SK-N-SH (cell line): ENCODE measurements at regions not wholly inside any gene's neighbourhood (a gene's known extent, or its start where the extent isn't known, plus 50 kb on each side); places are given as distances from the start of the nearest gene placed in this dataset.
"Not testable (repeated sequence)": the region's sequence is repeated elsewhere in the genome, so short reads cannot be mapped to it uniquely, and the experiment has no call there.

ENCODE experiments used
- CTCF ChIA-PET: fragments of 300-600, 350-600 bp; formaldehyde crosslinking; extraction: SDS; loops from one replicate; lab custom pipeline; 2021; lab: Yijun Ruan, JAX
- POLR2A ChIA-PET: fragments of 350-600 bp; sonication (Branson Sonifier 250); formaldehyde crosslinking; extraction: SDS; loops from one replicate; lab custom pipeline; 2020; ENCODE audit warnings: antibody characterized with exemption, inconsistent platforms; lab: Yijun Ruan, JAX
- DNase-seq: peaks from one replicate; pipeline ENCODE4 v3.0.0; 2012
- H2AFZ ChIP-seq: fragments of 200-600 bp; sonication (generic); 2 replicates; pipeline ENCODE4 v1.8.1; 2016; ENCODE audit warnings: antibody characterized with exemption, mild to moderate bottlenecking, low read depth
- H3F3A ChIP-seq: fragments of 200-600 bp; sonication (generic); replicated peaks from 2 replicates; pipeline ENCODE3; 2016; ENCODE audit warnings: antibody characterized with exemption, mild to moderate bottlenecking; ENCODE audit not compliant: insufficient read depth
- H3K27ac ChIP-seq, 2 experiments: fragments of 200-500 bp in 1 of 2; fragments of 200-600 bp in 1 of 2; sonication (Bioruptor generic) in 1 of 2; sonication (generic), shearing (Covaris generic) in 1 of 2; 2 replicates each; pipeline versions ENCODE4 v1.5.1 to v1.6.1; 2014 to 2016; ENCODE audit warnings: low read depth in 2 of 2, inconsistent platforms in 1 of 2, low read length in 1 of 2, mild to moderate bottlenecking in 1 of 2, mixed read lengths in 1 of 2
- H3K27me3 ChIP-seq: fragments of 200-600 bp; sonication (generic), shearing (Covaris generic); 2 replicates; pipeline ENCODE4 v1.6.1; 2016; ENCODE audit warnings: mixed run types; ENCODE audit not compliant: insufficient read depth
- H3K36me3 ChIP-seq, 2 experiments: fragments of 200-500 bp in 1 of 2; fragments of 200-600 bp in 1 of 2; sonication (Bioruptor generic) in 1 of 2; sonication (generic) in 1 of 2; replicated peaks in 1 of 2; 2 replicates each; pipeline versions ENCODE3 to v1.5.1; 2014 to 2016; ENCODE audit warnings: low read length in 1 of 2, mild to moderate bottlenecking in 1 of 2; ENCODE audit not compliant: insufficient read depth in 2 of 2, control insufficient read depth in 1 of 2
- H3K4me1 ChIP-seq, 2 experiments: fragments of 200-500 bp in 1 of 2; fragments of 200-600 bp in 1 of 2; sonication (Bioruptor generic) in 1 of 2; sonication (generic), shearing (Covaris generic) in 1 of 2; 2 replicates each; pipeline versions ENCODE4 v1.5.1 to v1.6.1; 2014 to 2016; ENCODE audit warnings: low read depth in 1 of 2, low read length in 1 of 2, mixed run types in 1 of 2; ENCODE audit not compliant: insufficient read depth in 2 of 2, control insufficient read depth in 1 of 2
- H3K4me2 ChIP-seq: fragments of 200-600 bp; sonication (generic), shearing (Covaris generic); 2 replicates; pipeline ENCODE4 v1.6.1; 2017; ENCODE audit warnings: mixed run types
- H3K4me3 ChIP-seq, 2 experiments: fragments of 200-500 bp in 1 of 2; fragments of 200-600 bp in 1 of 2; sonication (Bioruptor generic) in 1 of 2; sonication (generic), shearing (Covaris generic) in 1 of 2; 2 replicates each; pipeline versions ENCODE4 v1.5.1 to v1.8.1; 2014 to 2016; ENCODE audit warnings: low read depth in 2 of 2, inconsistent platforms in 1 of 2, low read length in 1 of 2, mild to moderate bottlenecking in 1 of 2, mixed read lengths in 1 of 2, moderate library complexity in 1 of 2
- H3K79me2 ChIP-seq: fragments of 200-600 bp; sonication (generic); 2 replicates; pipeline ENCODE4 v1.8.1; 2017; ENCODE audit warnings: mild to moderate bottlenecking; ENCODE audit not compliant: insufficient read depth
- H3K9ac ChIP-seq: fragments of 200-600 bp; sonication (generic); 2 replicates; pipeline ENCODE4 v1.6.1; 2017; ENCODE audit warnings: mixed run types
- H3K9me2 ChIP-seq: fragments of 200-600 bp; sonication (generic); 2 replicates; pipeline ENCODE4 v1.6.1; 2017; ENCODE audit warnings: mixed run types
- H3K9me3 ChIP-seq: fragments of 200-600 bp; sonication (generic); 2 replicates; pipeline ENCODE4 v1.6.1; 2017; ENCODE audit warnings: mixed run types, mild to moderate bottlenecking, moderate library complexity
- H4K20me1 ChIP-seq: fragments of 200-600 bp; sonication (generic); 2 replicates; pipeline ENCODE4 v1.6.1; 2017; ENCODE audit warnings: mild to moderate bottlenecking, mixed run types; ENCODE audit not compliant: insufficient read depth
- FOXM1 ChIP-seq: IDR thresholded peaks from 2 replicates; pipeline ENCODE4 v1.4.0; 2012; ENCODE audit warnings: low read depth, mild to moderate bottlenecking
- MEF2A ChIP-seq: IDR thresholded peaks from 2 replicates; pipeline ENCODE4 v1.4.0; 2012; ENCODE audit warnings: low read depth, borderline replicate concordance
- NFIC ChIP-seq: IDR thresholded peaks from 2 replicates; pipeline ENCODE4 v1.4.0; 2012; ENCODE audit warnings: borderline replicate concordance
- NRF1 ChIP-seq: IDR thresholded peaks from 2 replicates; pipeline ENCODE4 v1.6.1; 2012; ENCODE audit warnings: low read depth, mild to moderate bottlenecking, low read length
- TAF1 ChIP-seq: IDR thresholded peaks from 2 replicates; pipeline ENCODE4 v1.6.1; 2012; ENCODE audit warnings: low read depth, mild to moderate bottlenecking, low read length, moderate library complexity, borderline replicate concordance
- YY1 ChIP-seq: IDR thresholded peaks from 2 replicates; pipeline ENCODE4 v1.4.0; 2012; ENCODE audit warnings: low read depth, mild to moderate bottlenecking
- WGBS: methylation state at CpG from one replicate; pipeline ENCODE4 v1.1.6; 2017; ENCODE audit warnings: low lambda C conversion rate; 5-methylcytosine and 5-hydroxymethylcytosine counted together
- TF ChIP-seq, protein P1 (sequence below): IDR thresholded peaks from 2 replicates; pipeline ENCODE4; 2012
- TF ChIP-seq, protein P2 (sequence below): IDR thresholded peaks from 2 replicates; pipeline ENCODE4 v1.4.0; 2012; ENCODE audit warnings: low read depth, borderline replicate concordance

DNA sequence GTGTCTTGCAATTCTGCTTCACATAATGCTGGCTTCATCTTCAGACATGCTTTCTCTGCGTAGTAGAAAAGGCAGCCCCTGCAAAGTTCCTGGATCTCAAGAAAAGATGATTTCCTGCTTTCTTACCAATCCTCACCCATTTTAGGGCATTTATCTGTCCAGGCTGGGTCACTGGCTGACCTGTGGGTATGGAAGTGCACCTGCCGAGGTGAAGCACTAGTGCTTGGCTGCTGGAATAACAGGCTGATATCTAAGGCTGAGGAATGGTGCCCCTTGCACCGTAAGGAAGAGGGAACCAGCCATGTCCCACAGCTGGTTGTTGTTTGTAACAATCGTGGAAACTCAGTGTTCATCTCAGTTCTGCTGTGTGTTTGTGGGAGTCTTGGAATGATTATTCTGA, 138.0 kb upstream of the KLF6 start:
- CTCF ChIA-PET: no interaction called here
- Histone ChIP-seq H3K27ac (no peak overlapping the region), H3K4me1 (no peaks in the 10 kb centered on the region), H3K9ac (no peak overlapping the region), H3K9me2 (no peaks in the 10 kb centered on the region), H3K4me3 (no peak overlapping the region), H3K36me3 (no peaks in the 10 kb centered on the region), H3K79me2 (no peaks in the 10 kb centered on the region), H3K4me2 (no peak overlapping the region), H3F3A (peaks cover 12% of the 10 kb centered on the region), H2AFZ (no peak overlapping the region), H3K27me3 (no peaks in the 10 kb centered on the region), H3K9me3 (no peaks in the 10 kb centered on the region), H4K20me1 (no peaks in the 10 kb centered on the region)
- no peak for TF ChIP-seq NRF1
- no peak for TF ChIP-seq FOXM1
- no peak for TF ChIP-seq YY1
- POLR2A ChIA-PET: no interaction called here
- DNase-seq: no peak
- 64% methylated on average over 4 of the region's 4 CpGs for WGBS

DNA sequence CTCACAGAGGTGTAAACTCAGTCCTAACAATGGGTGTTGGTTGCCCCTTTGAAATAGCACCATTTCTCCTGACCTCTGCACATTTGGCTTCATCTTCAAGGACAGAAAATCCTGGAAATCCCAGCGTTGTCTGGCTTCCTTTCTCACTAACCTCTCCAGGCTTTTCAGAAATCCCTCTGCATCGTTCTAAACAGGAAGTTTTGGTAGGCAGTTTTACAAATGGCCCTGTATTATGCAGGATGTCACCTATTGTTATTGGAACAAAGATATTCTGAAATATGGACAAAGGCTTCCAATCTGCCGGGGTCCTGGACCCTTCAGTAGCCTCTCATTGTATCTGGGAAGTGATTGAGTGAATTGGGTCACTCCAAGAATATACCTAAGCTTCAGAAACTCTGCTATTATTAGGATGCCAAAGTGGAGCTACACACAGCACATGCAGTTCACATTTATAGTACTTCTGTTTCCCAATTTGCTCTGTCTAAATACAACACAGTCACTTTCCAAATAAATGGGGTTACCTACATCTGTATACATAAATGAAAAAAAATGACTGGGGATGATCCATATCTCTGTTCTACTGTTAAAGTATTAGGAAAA, 134.8 kb upstream of the KLF6 start:
- POLR2A ChIA-PET: no interaction called here
- H3K27ac ChIP-seq: no peak overlapping the region
- TF ChIP-seq, protein P1, sequence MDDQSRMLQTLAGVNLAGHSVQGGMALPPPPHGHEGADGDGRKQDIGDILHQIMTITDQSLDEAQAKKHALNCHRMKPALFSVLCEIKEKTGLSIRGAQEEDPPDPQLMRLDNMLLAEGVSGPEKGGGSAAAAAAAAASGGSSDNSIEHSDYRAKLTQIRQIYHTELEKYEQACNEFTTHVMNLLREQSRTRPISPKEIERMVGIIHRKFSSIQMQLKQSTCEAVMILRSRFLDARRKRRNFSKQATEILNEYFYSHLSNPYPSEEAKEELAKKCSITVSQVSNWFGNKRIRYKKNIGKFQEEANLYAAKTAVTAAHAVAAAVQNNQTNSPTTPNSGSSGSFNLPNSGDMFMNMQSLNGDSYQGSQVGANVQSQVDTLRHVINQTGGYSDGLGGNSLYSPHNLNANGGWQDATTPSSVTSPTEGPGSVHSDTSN: no peak
- TF ChIP-seq YY1: no peak
- TF ChIP-seq NFIC: no peak
- TF ChIP-seq TAF1: no peak
- TF ChIP-seq, protein P2, sequence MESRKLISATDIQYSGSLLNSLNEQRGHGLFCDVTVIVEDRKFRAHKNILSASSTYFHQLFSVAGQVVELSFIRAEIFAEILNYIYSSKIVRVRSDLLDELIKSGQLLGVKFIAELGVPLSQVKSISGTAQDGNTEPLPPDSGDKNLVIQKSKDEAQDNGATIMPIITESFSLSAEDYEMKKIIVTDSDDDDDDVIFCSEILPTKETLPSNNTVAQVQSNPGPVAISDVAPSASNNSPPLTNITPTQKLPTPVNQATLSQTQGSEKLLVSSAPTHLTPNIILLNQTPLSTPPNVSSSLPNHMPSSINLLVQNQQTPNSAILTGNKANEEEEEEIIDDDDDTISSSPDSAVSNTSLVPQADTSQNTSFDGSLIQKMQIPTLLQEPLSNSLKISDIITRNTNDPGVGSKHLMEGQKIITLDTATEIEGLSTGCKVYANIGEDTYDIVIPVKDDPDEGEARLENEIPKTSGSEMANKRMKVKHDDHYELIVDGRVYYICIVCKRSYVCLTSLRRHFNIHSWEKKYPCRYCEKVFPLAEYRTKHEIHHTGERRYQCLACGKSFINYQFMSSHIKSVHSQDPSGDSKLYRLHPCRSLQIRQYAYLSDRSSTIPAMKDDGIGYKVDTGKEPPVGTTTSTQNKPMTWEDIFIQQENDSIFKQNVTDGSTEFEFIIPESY: no peak
- TF ChIP-seq MEF2A: no peak
- no peak overlapping the region for H3K4me3 ChIP-seq
- H3K9me3 ChIP-seq: no peaks in the 10 kb centered on the region
- DNase-seq: no peak
- peaks cover 8% of the 10 kb centered on the region for H3F3A ChIP-seq
- WGBS: 58% methylated on average over 3 of the region's 3 CpGs
- H3K27me3 ChIP-seq: no peaks in the 10 kb centered on the region
- H3K36me3 ChIP-seq: no peaks in the 10 kb centered on the region
- CTCF ChIA-PET: interaction anchor here (0.6 to 1.0 kb wide), 2 partner anchors 9 to 505 kb away, joined by 3 read pairs; no protein-coding TSS in a partner anchor
- H3K9me2 ChIP-seq: no peaks in the 10 kb centered on the region
- no peak overlapping the region for H3K4me2 ChIP-seq
- no peak overlapping the region for H3K9ac ChIP-seq
- H2AFZ ChIP-seq: no peak overlapping the region
- no peaks in the 10 kb centered on the region for H3K4me1 ChIP-seq
- H3K79me2 ChIP-seq: no peaks in the 10 kb centered on the region
- no peaks in the 10 kb centered on the region for H4K20me1 ChIP-seq

DNA sequence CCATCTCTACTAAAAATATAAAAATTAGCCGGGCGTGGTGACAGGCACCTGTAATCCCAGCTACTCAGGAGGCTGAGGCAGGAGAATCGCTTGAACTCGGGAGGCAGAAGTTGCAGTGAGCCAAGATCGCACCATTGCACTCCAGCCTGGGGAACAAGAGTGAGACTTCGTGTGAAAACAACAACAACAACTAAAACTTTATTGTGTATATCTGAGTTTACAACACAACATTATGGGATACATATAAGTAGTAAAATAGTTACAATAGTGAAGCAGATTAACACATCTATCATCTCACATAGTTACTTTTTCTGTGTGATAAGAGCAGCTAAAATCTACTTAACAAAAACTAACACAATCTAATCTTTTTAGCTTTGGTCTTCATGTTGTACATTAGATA, 132.4 kb upstream of the KLF6 start:
- 77% methylated on average over 6 of the region's 6 CpGs for WGBS
- H4K20me1 ChIP-seq, H3K4me3 ChIP-seq, H3K27ac ChIP-seq, H2AFZ ChIP-seq, H3K27me3 ChIP-seq, H3K79me2 ChIP-seq, H3K9me2 ChIP-seq, H3K9me3 ChIP-seq, DNase-seq, H3K4me2 ChIP-seq, H3F3A ChIP-seq, H3K36me3 ChIP-seq, CTCF ChIA-PET, H3K4me1 ChIP-seq, H3K9ac ChIP-seq, POLR2A ChIA-PET: not testable (repeated sequence)
